Loucy (cell line): ENCODE measurements at regions not wholly inside any gene's neighbourhood (a gene's known extent, or its start where the extent isn't known, plus 50 kb on each side); places are given as distances from the start of the nearest gene placed in this dataset.

ENCODE experiments used
- CTCF ChIP-seq: fragments of 200-600 bp; sonication (generic); conservative IDR thresholded peaks from 2 replicates; pipeline ENCODE4 v1.5.1; 2014; ENCODE audit warnings: mild to moderate bottlenecking, antibody characterized with exemption, low read length
- EZH2phosphoT487 ChIP-seq: fragments of 200-600 bp; IDR thresholded peaks from 2 replicates; pipeline ENCODE4 v1.6.1; 2018; ENCODE audit warnings: antibody characterized with exemption, mild to moderate bottlenecking, moderate library complexity, borderline replicate concordance

DNA sequence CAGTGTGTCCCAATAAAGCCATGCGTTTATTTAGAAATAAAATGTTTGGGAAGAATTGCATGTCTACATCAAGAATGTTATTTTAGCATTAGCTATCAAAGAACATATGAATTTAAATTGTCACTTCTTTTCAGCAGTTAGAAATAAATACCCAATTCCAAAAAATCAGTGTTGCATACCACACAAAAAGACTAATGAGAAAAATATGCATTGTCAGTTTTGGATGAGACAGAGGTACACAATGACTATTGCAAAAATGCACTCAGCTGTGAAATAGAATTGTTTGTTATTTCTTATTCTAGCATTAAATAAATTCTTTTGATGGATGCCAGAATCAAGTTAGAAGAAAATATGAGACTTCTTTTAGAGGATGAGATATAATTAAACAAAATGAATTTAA is 833.9 kb downstream of the SLITRK1 start:
- TF ChIP-seq CTCF (no peak), EZH2phosphoT487 (no peak)
